Astrocyte of the cerebellum (primary cell): ENCODE measurements at regions not wholly inside any gene's neighbourhood (a gene's known extent, or its start where the extent isn't known, plus 50 kb on each side); places are given as distances from the start of the nearest gene placed in this dataset.

Experiments
- DNase-seq: peaks from one replicate; pipeline ENCODE4 v3.0.0-alpha.2; 2011; ENCODE audit warnings: low read depth
- H3K4me3 ChIP-seq: 2 replicates; pipeline ENCODE4 v1.5.1; 2011; ENCODE audit warnings: mild to moderate bottlenecking, low read depth, low read length, moderate library complexity
- CTCF ChIP-seq: IDR thresholded peaks from 2 replicates; pipeline ENCODE4 v1.5.1; 2012; ENCODE audit warnings: low read length, low read depth, moderate library complexity, mild to moderate bottlenecking; ENCODE audit errors: missing control alignments
- in situ Hi-C: cut with HindIII; loops from 2 replicates; pipeline ENCODE4 v1.10.0; 2017; ENCODE audit warnings: low sequenced_read_pairs

- no peak overlapping the region for H3K4me3 ChIP-seq
- no peak for TF ChIP-seq CTCF
- DNase-seq: no peak
- in situ Hi-C loops: no loop called here
These were observed 452.8 kb downstream of the CBLN2 start for GRCh38 chr18:72091369-72091768.

GRCh38 chr18:72089432-72089831, 454.7 kb downstream of the CBLN2 start:
- no peak for TF ChIP-seq CTCF
- no peak for DNase-seq
- in situ Hi-C loops: no loop called here
- H3K4me3 ChIP-seq: no peak overlapping the region

GRCh38 chr18:72086421-72086820, 457.7 kb downstream of the CBLN2 start:
- no peak overlapping the region for H3K4me3 ChIP-seq
- in situ Hi-C loops: no loop called here
- peak; percentile 54 for TF ChIP-seq CTCF
- peak; percentile 12 for DNase-seq

- no peak for TF ChIP-seq CTCF
- no peak for DNase-seq
- in situ Hi-C loops: no loop called here
- H3K4me3 ChIP-seq: no peak overlapping the region
These were observed 469.1 kb downstream of the CBLN2 start for GRCh38 chr18:72075040-72075439.

- H3K4me3 ChIP-seq: no peak overlapping the region
- DNase-seq: no peak
- no peak for TF ChIP-seq CTCF
- in situ Hi-C loops: no loop called here
These were observed 481.1 kb downstream of the CBLN2 start for GRCh38 chr18:72063001-72063400.

- H3K4me3 ChIP-seq: no peak overlapping the region
- no peak for TF ChIP-seq CTCF
- no peak for DNase-seq
- in situ Hi-C loops: no loop called here
These were observed 485.3 kb downstream of the CBLN2 start for GRCh38 chr18:72058851-72059250.

GRCh38 chr18:72056171-72056570, 488.0 kb downstream of the CBLN2 start:
- in situ Hi-C loops: no loop called here
- DNase-seq: no peak
- no peak overlapping the region for H3K4me3 ChIP-seq
- no peak for TF ChIP-seq CTCF
